Mesendoderm (in vitro differentiated cells): ENCODE measurements at regions not wholly inside any gene's neighbourhood (a gene's known extent, or its start where the extent isn't known, plus 50 kb on each side); places are given as distances from the start of the nearest gene placed in this dataset.

Experiments
- DNase-seq: peaks from one replicate; pipeline ENCODE4 v3.0.0; 2013
- H2AK5ac ChIP-seq: 2 replicates; pipeline ENCODE4 v1.6.1; 2013; ENCODE audit warnings: low read length, inconsistent platforms
- H2BK120ac ChIP-seq: 2 replicates; pipeline ENCODE4 v1.6.1; 2013; ENCODE audit warnings: low read depth, mild to moderate bottlenecking, low read length, moderate library complexity, mixed read lengths
- H2BK15ac ChIP-seq: replicated peaks from 2 replicates; pipeline ENCODE4 v1.6.1; 2013; ENCODE audit warnings: low read depth, mild to moderate bottlenecking, moderate library complexity
- H2BK5ac ChIP-seq: 2 replicates; pipeline ENCODE4 v1.6.1; 2013; ENCODE audit warnings: low read length, inconsistent platforms
- H3K18ac ChIP-seq: 2 replicates; pipeline ENCODE4 v1.6.1; 2013; ENCODE audit warnings: mild to moderate bottlenecking, low read length, mixed read lengths
- H3K23ac ChIP-seq: one replicate; pipeline ENCODE4 v1.6.1; 2013; ENCODE audit warnings: low read length
- H3K27ac ChIP-seq: 2 replicates; pipeline ENCODE4 v1.5.1; 2013; ENCODE audit warnings: low read depth, mild to moderate bottlenecking, inconsistent platforms, low read length, moderate library complexity
- H3K27me3 ChIP-seq: 2 replicates; pipeline ENCODE4 v1.6.1; 2013; ENCODE audit warnings: low read length, control low read depth, mild to moderate bottlenecking, inconsistent platforms; ENCODE audit not compliant: insufficient read depth, poor library complexity
- H3K36me3 ChIP-seq: 2 replicates; pipeline ENCODE4 v1.6.1; 2013; ENCODE audit warnings: low read length, inconsistent platforms; ENCODE audit not compliant: control insufficient read depth, insufficient read depth
- H3K4ac ChIP-seq: one replicate; pipeline ENCODE4 v1.6.1; 2013; ENCODE audit warnings: low read depth, mild to moderate bottlenecking, low read length, moderate library complexity
- H3K4me1 ChIP-seq: 2 replicates; pipeline ENCODE4 v1.6.1; 2013; ENCODE audit warnings: low read depth, low read length, inconsistent platforms; ENCODE audit not compliant: control insufficient read depth
- H3K4me2 ChIP-seq: 2 replicates; pipeline ENCODE4 v1.6.1; 2013; ENCODE audit warnings: low read length
- H3K4me3 ChIP-seq: 2 replicates; pipeline ENCODE4 v1.5.1; 2013; ENCODE audit warnings: mild to moderate bottlenecking, low read length
- H3K56ac ChIP-seq: one replicate; pipeline ENCODE4 v1.6.1; 2013; ENCODE audit warnings: low read length
- H3K79me1 ChIP-seq: 2 replicates; pipeline ENCODE4 v1.6.1; 2013; ENCODE audit warnings: low read length, inconsistent platforms
- H3K79me2 ChIP-seq: 2 replicates; pipeline ENCODE4 v1.6.1; 2013; ENCODE audit warnings: mild to moderate bottlenecking, low read length; ENCODE audit not compliant: control insufficient read depth, insufficient read depth
- H3K9ac ChIP-seq: 2 replicates; pipeline ENCODE4 v1.6.1; 2013; ENCODE audit warnings: low read length, inconsistent platforms
- H4K5ac ChIP-seq: one replicate; pipeline ENCODE4 v1.6.1; 2013; ENCODE audit warnings: low read length
- H4K8ac ChIP-seq: one replicate; pipeline ENCODE4 v1.6.1; 2013; ENCODE audit warnings: low read depth, mild to moderate bottlenecking, control low read depth, low read length, moderate library complexity
- WGBS: extraction: QIAGEN DNeasy Blood & Tissue Kit; methylation state at CpG from one replicate; pipeline ENCODE4 v1.1.7; 2013; ENCODE audit warnings: low lambda C conversion rate, missing lambda C conversion rate; ENCODE audit not compliant: insufficient coverage; ENCODE audit errors: extremely low coverage; 5-methylcytosine and 5-hydroxymethylcytosine counted together

DNA sequence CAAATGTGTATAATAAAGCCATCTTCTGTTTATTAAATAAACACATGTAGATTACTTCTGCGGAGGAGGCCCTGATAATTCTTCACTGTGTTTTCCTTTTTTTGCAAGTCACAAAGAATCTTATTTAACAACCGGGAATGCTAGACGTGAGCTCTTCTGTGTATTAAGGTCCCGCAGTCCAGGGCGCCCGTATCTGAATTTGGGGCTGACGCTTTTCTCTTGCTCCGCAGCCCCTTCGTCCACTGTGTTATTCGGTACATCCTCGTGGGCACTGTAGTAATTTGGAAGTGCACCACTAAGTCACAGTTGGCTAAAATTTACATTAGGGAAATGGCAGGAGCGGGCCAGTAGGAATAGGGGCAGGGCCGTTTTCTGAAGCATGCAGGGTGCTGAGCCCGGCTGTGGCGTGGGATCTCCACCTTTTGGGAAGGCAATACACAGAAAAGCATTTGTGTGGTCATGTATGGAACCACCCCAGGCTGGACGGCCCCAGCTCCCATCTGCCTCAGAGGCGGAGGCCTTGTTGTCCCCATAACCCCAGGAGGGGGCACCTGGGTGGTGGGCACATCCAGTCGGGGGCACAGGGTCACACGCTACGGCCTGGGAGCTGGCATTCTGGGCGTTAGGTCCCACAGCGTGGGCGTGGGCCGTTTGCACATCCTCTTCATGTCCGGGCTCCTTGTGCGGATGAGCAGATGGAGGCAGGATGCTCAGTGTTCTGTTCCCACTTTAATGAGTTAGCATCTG is 258.7 kb upstream of the IRX4 start:
- Histone ChIP-seq H3K79me1 (no peaks in the 10 kb centered on the region), H4K5ac (no peak overlapping the region), H3K79me2 (no peaks in the 10 kb centered on the region), H3K9ac (no peak overlapping the region), H3K27me3 (no peaks in the 10 kb centered on the region), H2BK15ac (no peak overlapping the region), H2BK5ac (no peak overlapping the region), H3K4me2 (no peak overlapping the region), H2AK5ac (no peak overlapping the region), H3K18ac (no peak overlapping the region), H3K4me1 (no peaks in the 10 kb centered on the region), H4K8ac (no peak overlapping the region), H3K4me3 (no peak overlapping the region), H3K4ac (no peak overlapping the region), H3K36me3 (no peaks in the 10 kb centered on the region), H2BK120ac (no peak overlapping the region), H3K27ac (no peak overlapping the region), H3K23ac (no peak overlapping the region), H3K56ac (no peak overlapping the region)
- WGBS = no CpG with 5 or more reads among the region's 26 CpGs
- no peak for DNase-seq

- WGBS = no CpG with 5 or more reads among the region's 25 CpGs
- Histone ChIP-seq H2AK5ac (no peak overlapping the region), H3K4me1 (no peaks in the 10 kb centered on the region), H4K8ac (no peak overlapping the region), H3K36me3 (no peaks in the 10 kb centered on the region), H3K27me3 (no peaks in the 10 kb centered on the region), H3K18ac (no peak overlapping the region), H2BK120ac (no peak overlapping the region), H3K23ac (no peak overlapping the region), H3K9ac (no peak overlapping the region), H3K4me2 (no peak overlapping the region), H3K56ac (no peak overlapping the region), H3K4ac (no peak overlapping the region), H2BK5ac (no peak overlapping the region), H3K4me3 (no peak overlapping the region), H3K79me1 (no peaks in the 10 kb centered on the region), H3K79me2 (no peaks in the 10 kb centered on the region), H4K5ac (no peak overlapping the region), H3K27ac (no peak overlapping the region), H2BK15ac (no peak overlapping the region)
- DNase-seq = no peak
Measured at GRCh38 chr5:2140501-2141175, 257.9 kb upstream of the IRX4 start.

DNA sequence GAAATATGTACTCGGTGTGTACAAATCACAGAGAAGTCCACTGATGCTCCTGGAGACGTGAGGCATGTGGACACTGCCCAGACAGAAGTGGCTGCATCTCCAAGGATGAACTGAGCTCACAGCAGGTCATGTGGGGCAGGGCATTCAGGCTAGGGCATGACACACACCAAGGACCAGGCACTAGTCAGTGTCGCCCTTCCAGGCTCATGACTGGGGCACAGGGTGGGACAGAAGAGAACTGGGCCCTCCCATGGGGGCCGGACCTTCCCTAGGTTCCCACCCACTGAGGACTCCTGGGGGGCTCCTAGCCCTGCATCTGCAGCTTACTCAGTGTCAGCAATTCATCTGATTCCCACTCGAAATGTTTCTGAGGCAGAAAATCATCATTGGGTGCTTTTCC is 256.8 kb upstream of the IRX4 start:
- H2BK120ac ChIP-seq = no peak overlapping the region
- no peak overlapping the region for H3K56ac ChIP-seq
- H3K27ac ChIP-seq = no peak overlapping the region
- H3K4ac ChIP-seq = no peak overlapping the region
- WGBS = no CpG with 5 or more reads among the region's 5 CpGs
- no peak overlapping the region for H2AK5ac ChIP-seq
- no peaks in the 10 kb centered on the region for H3K4me1 ChIP-seq
- no peaks in the 10 kb centered on the region for H3K36me3 ChIP-seq
- no peak for DNase-seq
- H2BK15ac ChIP-seq = no peak overlapping the region
- no peak overlapping the region for H4K5ac ChIP-seq
- H3K18ac ChIP-seq = no peak overlapping the region
- H3K9ac ChIP-seq = no peak overlapping the region
- no peaks in the 10 kb centered on the region for H3K79me2 ChIP-seq
- no peak overlapping the region for H3K23ac ChIP-seq
- no peak overlapping the region for H2BK5ac ChIP-seq
- no peak overlapping the region for H3K4me3 ChIP-seq
- H3K27me3 ChIP-seq = no peaks in the 10 kb centered on the region
- H3K79me1 ChIP-seq = no peaks in the 10 kb centered on the region
- no peak overlapping the region for H3K4me2 ChIP-seq
- H4K8ac ChIP-seq = no peak overlapping the region

DNA sequence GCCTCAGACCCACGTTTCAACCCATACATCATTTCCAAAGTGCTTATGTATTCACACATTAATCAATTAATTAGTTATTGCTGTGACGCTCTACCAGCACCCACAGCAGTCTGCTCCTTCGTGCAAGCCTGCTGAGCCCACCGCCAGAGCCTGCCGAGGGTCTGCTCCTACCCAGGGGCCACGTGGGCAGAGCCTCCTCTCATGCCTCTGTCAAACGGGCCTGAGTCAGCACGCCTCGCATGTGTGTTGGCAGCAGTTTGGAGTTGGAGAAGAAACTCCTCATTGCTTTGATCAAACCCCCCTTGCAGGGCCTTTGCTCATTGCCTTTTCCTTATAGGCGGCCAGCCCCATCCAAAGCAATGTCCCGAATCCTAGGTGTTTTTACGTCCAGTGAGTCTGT is 256.2 kb upstream of the IRX4 start:
- no peak for DNase-seq
- no peaks in the 10 kb centered on the region for H3K79me2 ChIP-seq
- H3K9ac ChIP-seq = no peak overlapping the region
- no peak overlapping the region for H3K4me2 ChIP-seq
- no peak overlapping the region for H3K18ac ChIP-seq
- H2AK5ac ChIP-seq = no peak overlapping the region
- H4K8ac ChIP-seq = no peak overlapping the region
- H3K27ac ChIP-seq = no peak overlapping the region
- H3K4ac ChIP-seq = no peak overlapping the region
- no peaks in the 10 kb centered on the region for H3K36me3 ChIP-seq
- H4K5ac ChIP-seq = no peak overlapping the region
- no peak overlapping the region for H3K23ac ChIP-seq
- no peak overlapping the region for H2BK120ac ChIP-seq
- H2BK5ac ChIP-seq = no peak overlapping the region
- no peak overlapping the region for H2BK15ac ChIP-seq
- H3K4me1 ChIP-seq = no peaks in the 10 kb centered on the region
- no peak overlapping the region for H3K56ac ChIP-seq
- no peak overlapping the region for H3K4me3 ChIP-seq
- no peaks in the 10 kb centered on the region for H3K79me1 ChIP-seq
- no peaks in the 10 kb centered on the region for H3K27me3 ChIP-seq
- no CpG with 5 or more reads among the region's 12 CpGs for WGBS

DNA sequence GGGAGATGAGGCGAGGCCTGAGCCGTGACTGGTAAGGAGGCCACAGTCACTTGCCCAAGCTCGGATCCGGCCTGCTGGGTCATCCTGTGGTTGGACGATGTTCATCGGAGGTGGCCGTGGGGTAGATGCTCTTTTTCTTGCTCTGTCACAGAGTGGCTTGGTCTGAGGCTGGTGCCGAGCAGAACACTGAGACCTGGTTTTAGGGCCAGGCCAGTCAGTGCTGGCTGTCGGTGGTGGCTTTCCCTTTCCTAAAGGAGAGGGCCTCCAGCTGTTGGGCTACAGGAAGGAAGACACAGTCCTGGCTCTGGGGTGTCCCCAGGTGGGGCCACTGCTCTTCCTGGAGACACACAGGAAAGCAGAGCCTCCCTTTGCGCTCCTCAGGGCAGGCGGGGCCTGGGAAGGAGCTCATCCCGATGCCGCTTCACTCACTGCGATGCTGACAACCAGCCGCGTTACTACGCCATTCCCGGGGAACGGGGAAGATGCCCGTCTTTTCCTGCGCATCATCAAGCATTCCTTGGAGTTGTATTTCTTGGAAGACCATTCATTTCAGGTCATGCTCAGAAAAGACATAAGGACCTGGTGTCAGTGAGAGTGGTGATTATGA is 254.8 kb upstream of the IRX4 start:
- Histone ChIP-seq H3K4me2 (no peak overlapping the region), H3K4ac (no peak overlapping the region), H4K8ac (no peak overlapping the region), H3K23ac (no peak overlapping the region), H3K4me3 (no peak overlapping the region), H3K18ac (no peak overlapping the region), H2BK15ac (no peak overlapping the region), H3K79me2 (no peaks in the 10 kb centered on the region), H2BK120ac (no peak overlapping the region), H3K9ac (no peak overlapping the region), H2AK5ac (no peak overlapping the region), H3K36me3 (no peaks in the 10 kb centered on the region), H3K27me3 (no peaks in the 10 kb centered on the region), H3K56ac (no peak overlapping the region), H3K4me1 (no peaks in the 10 kb centered on the region), H3K27ac (no peak overlapping the region), H2BK5ac (no peak overlapping the region), H4K5ac (no peak overlapping the region), H3K79me1 (no peaks in the 10 kb centered on the region)
- no peak for DNase-seq
- no CpG with 5 or more reads among the region's 21 CpGs for WGBS
